Activated CD4-positive, alpha-beta memory T cell treated with anti-CD3 and anti-CD28 coated beads, Interleukin-2, amount 10 ng/mL, durations not matched to agents 7 days and 5 days (primary cell): ENCODE measurements at regions not wholly inside any gene's neighbourhood (a gene's known extent, or its start where the extent isn't known, plus 50 kb on each side); places are given as distances from the start of the nearest gene placed in this dataset.

ENCODE experiments used
- CTCF ChIA-PET: fragments of 350-600 bp; sonication (Branson Sonifier 250); formaldehyde crosslinking; loops from one replicate; lab custom pipeline; 2021; ENCODE audit warnings: antibody characterized with exemption, inconsistent platforms; lab: Charles Lee
- POLR2A ChIA-PET: fragments of 350-600 bp; sonication (Branson Sonifier 250); formaldehyde crosslinking; loops from one replicate; lab custom pipeline; 2021; ENCODE audit warnings: antibody characterized with exemption; lab: Charles Lee
- DNase-seq: peaks from one replicate; pipeline ENCODE4 v3.0.0-alpha.2; 2020
- H3K27ac Mint-ChIP-seq: one replicate; pipeline ENCODE4 v1.8.0; 2021; ENCODE audit warnings: mild to moderate bottlenecking, mixed read lengths
- H3K27me3 Mint-ChIP-seq: one replicate; pipeline ENCODE4 v1.8.0; 2021; ENCODE audit warnings: mixed read lengths
- H3K36me3 Mint-ChIP-seq: one replicate; pipeline ENCODE4 v1.8.0; 2021; ENCODE audit warnings: low read depth, mixed read lengths
- H3K4me1 Mint-ChIP-seq: one replicate; pipeline ENCODE4 v1.8.0; 2021; ENCODE audit warnings: mixed read lengths
- H3K4me3 Mint-ChIP-seq: one replicate; pipeline ENCODE4 v1.8.0; 2021; ENCODE audit warnings: mild to moderate bottlenecking, mixed read lengths
- H3K9me3 Mint-ChIP-seq: one replicate; pipeline ENCODE4 v1.8.0; 2021; ENCODE audit warnings: mixed read lengths

- H3K4me1 Mint-ChIP-seq, result no peaks in the 10 kb centered on the region
- ChIA-PET CTCF (no interaction called here), POLR2A (interaction anchor here (0.6 kb wide), 1 partner anchor 16 kb away, joined by 3 read pairs; no protein-coding TSS in a partner anchor)
- H3K27me3 Mint-ChIP-seq, result no peaks in the 10 kb centered on the region
- no peak for DNase-seq
- H3K27ac Mint-ChIP-seq, result no peak overlapping the region
- no peaks in the 10 kb centered on the region for H3K36me3 Mint-ChIP-seq
- H3K4me3 Mint-ChIP-seq, result no peak overlapping the region
- H3K9me3 Mint-ChIP-seq, result peaks cover 6% of the 10 kb centered on the region
These were observed 157.8 kb upstream of the SNX7 start for GRCh38 chr1:98503771-98504170.

GRCh38 chr1:98502937-98503336 is 158.6 kb upstream of the SNX7 start:
- peaks cover 6% of the 10 kb centered on the region for H3K9me3 Mint-ChIP-seq
- H3K27ac Mint-ChIP-seq, result no peak overlapping the region
- ChIA-PET CTCF (no interaction called here), POLR2A (no interaction called here)
- H3K27me3 Mint-ChIP-seq, result no peaks in the 10 kb centered on the region
- DNase-seq, result no peak
- H3K4me1 Mint-ChIP-seq, result no peaks in the 10 kb centered on the region
- no peak overlapping the region for H3K4me3 Mint-ChIP-seq
- H3K36me3 Mint-ChIP-seq, result no peaks in the 10 kb centered on the region

- POLR2A ChIA-PET, result no interaction called here
- no peaks in the 10 kb centered on the region for H3K27me3 Mint-ChIP-seq
- no peak overlapping the region for H3K27ac Mint-ChIP-seq
These were observed 161.2 kb upstream of the SNX7 start for GRCh38 chr1:98500324-98500723.

GRCh38 chr1:98498651-98499050 is 162.9 kb upstream of the SNX7 start:
- Mint-ChIP-seq H3K4me1 (no peaks in the 10 kb centered on the region), H3K27me3 (no peaks in the 10 kb centered on the region), H3K27ac (no peak overlapping the region), H3K36me3 (no peaks in the 10 kb centered on the region), H3K4me3 (no peak overlapping the region), H3K9me3 (peaks cover 6% of the 10 kb centered on the region)
- CTCF ChIA-PET, result no interaction called here
- POLR2A ChIA-PET, result no interaction called here
- DNase-seq, result no peak

More at GRCh38 chr1:98500324-98500723, 161.2 kb upstream of the SNX7 start:
- H3K4me3 Mint-ChIP-seq, result no peak overlapping the region
- no peaks in the 10 kb centered on the region for H3K36me3 Mint-ChIP-seq
- H3K4me1 Mint-ChIP-seq, result no peaks in the 10 kb centered on the region
- peaks cover 6% of the 10 kb centered on the region for H3K9me3 Mint-ChIP-seq
- DNase-seq, result no peak
- CTCF ChIA-PET, result no interaction called here

GRCh38 chr1:98497497-98497896 is 164.0 kb upstream of the SNX7 start:
- POLR2A ChIA-PET, result no interaction called here
- no peak overlapping the region for H3K4me3 Mint-ChIP-seq

GRCh38 chr1:98496256-98496995 is 165.1 kb upstream of the SNX7 start:
- DNase-seq, result no peak
- H3K9me3 Mint-ChIP-seq, result peaks cover 6% of the 10 kb centered on the region
- no peaks in the 10 kb centered on the region for H3K27me3 Mint-ChIP-seq
- no peak overlapping the region for H3K4me3 Mint-ChIP-seq
- no peak overlapping the region for H3K27ac Mint-ChIP-seq
- ChIA-PET CTCF (no interaction called here), POLR2A (no interaction called here)
- no peaks in the 10 kb centered on the region for H3K36me3 Mint-ChIP-seq
- H3K4me1 Mint-ChIP-seq, result no peaks in the 10 kb centered on the region

More at GRCh38 chr1:98497497-98497896, 164.0 kb upstream of the SNX7 start:
- no peaks in the 10 kb centered on the region for H3K4me1 Mint-ChIP-seq
- no peak for DNase-seq
- CTCF ChIA-PET, result no interaction called here
- peaks cover 6% of the 10 kb centered on the region for H3K9me3 Mint-ChIP-seq
- no peaks in the 10 kb centered on the region for H3K36me3 Mint-ChIP-seq
- H3K27me3 Mint-ChIP-seq, result no peaks in the 10 kb centered on the region
- no peak overlapping the region for H3K27ac Mint-ChIP-seq

GRCh38 chr1:98493469-98493868 is 168.1 kb upstream of the SNX7 start:
- POLR2A ChIA-PET, result no interaction called here
- Mint-ChIP-seq H3K27ac (no peak overlapping the region), H3K27me3 (no peaks in the 10 kb centered on the region), H3K36me3 (no peaks in the 10 kb centered on the region), H3K9me3 (no peaks in the 10 kb centered on the region), H3K4me1 (no peaks in the 10 kb centered on the region), H3K4me3 (no peak overlapping the region)
- no peak for DNase-seq
- CTCF ChIA-PET, result no interaction called here

- Mint-ChIP-seq H3K27ac (no peak overlapping the region), H3K4me1 (no peaks in the 10 kb centered on the region), H3K9me3 (no peaks in the 10 kb centered on the region), H3K36me3 (no peaks in the 10 kb centered on the region), H3K4me3 (no peak overlapping the region), H3K27me3 (no peaks in the 10 kb centered on the region)
- POLR2A ChIA-PET, result no interaction called here
- DNase-seq, result no peak
- CTCF ChIA-PET, result no interaction called here
These were observed 171.4 kb upstream of the SNX7 start for GRCh38 chr1:98490099-98490498.

- ChIA-PET POLR2A (no interaction called here), CTCF (no interaction called here)
- no peaks in the 10 kb centered on the region for H3K36me3 Mint-ChIP-seq
- no peak overlapping the region for H3K4me3 Mint-ChIP-seq
- H3K27ac Mint-ChIP-seq, result no peak overlapping the region
- H3K9me3 Mint-ChIP-seq, result no peaks in the 10 kb centered on the region
- H3K4me1 Mint-ChIP-seq, result no peaks in the 10 kb centered on the region
- H3K27me3 Mint-ChIP-seq, result no peaks in the 10 kb centered on the region
- DNase-seq, result no peak
These were observed 173.9 kb upstream of the SNX7 start for GRCh38 chr1:98487620-98488019.

GRCh38 chr1:98482611-98483010 is 178.9 kb upstream of the SNX7 start:
- no peak overlapping the region for H3K27ac Mint-ChIP-seq
- ChIA-PET CTCF (no interaction called here), POLR2A (no interaction called here)
- H3K36me3 Mint-ChIP-seq, result no peaks in the 10 kb centered on the region
- H3K4me3 Mint-ChIP-seq, result no peak overlapping the region
- H3K4me1 Mint-ChIP-seq, result no peaks in the 10 kb centered on the region
- DNase-seq, result no peak
- H3K27me3 Mint-ChIP-seq, result peaks cover 4% of the 10 kb centered on the region
- no peaks in the 10 kb centered on the region for H3K9me3 Mint-ChIP-seq

- no peak for DNase-seq
- no peaks in the 10 kb centered on the region for H3K4me1 Mint-ChIP-seq
- peaks cover 7% of the 10 kb centered on the region for H3K27me3 Mint-ChIP-seq
- no peak overlapping the region for H3K27ac Mint-ChIP-seq
- H3K4me3 Mint-ChIP-seq, result no peak overlapping the region
- POLR2A ChIA-PET, result no interaction called here
- no peaks in the 10 kb centered on the region for H3K9me3 Mint-ChIP-seq
- CTCF ChIA-PET, result no interaction called here
- no peaks in the 10 kb centered on the region for H3K36me3 Mint-ChIP-seq
These were observed 181.2 kb upstream of the SNX7 start for GRCh38 chr1:98480271-98480670.

GRCh38 chr1:98478121-98478520 is 183.4 kb upstream of the SNX7 start:
- Mint-ChIP-seq H3K27me3 (peaks cover 7% of the 10 kb centered on the region), H3K4me3 (no peak overlapping the region), H3K9me3 (no peaks in the 10 kb centered on the region), H3K36me3 (no peaks in the 10 kb centered on the region), H3K27ac (no peak overlapping the region), H3K4me1 (no peaks in the 10 kb centered on the region)
- ChIA-PET CTCF (no interaction called here), POLR2A (no interaction called here)
- no peak for DNase-seq

GRCh38 chr1:98472878-98473277 is 188.6 kb upstream of the SNX7 start:
- Mint-ChIP-seq H3K27me3 (peaks cover 10% of the 10 kb centered on the region), H3K36me3 (no peaks in the 10 kb centered on the region), H3K27ac (no peak overlapping the region), H3K4me3 (no peak overlapping the region), H3K9me3 (no peaks in the 10 kb centered on the region), H3K4me1 (no peaks in the 10 kb centered on the region)
- CTCF ChIA-PET, result no interaction called here
- POLR2A ChIA-PET, result no interaction called here
- no peak for DNase-seq

- no peaks in the 10 kb centered on the region for H3K36me3 Mint-ChIP-seq
- H3K9me3 Mint-ChIP-seq, result no peaks in the 10 kb centered on the region
- ChIA-PET CTCF (no interaction called here), POLR2A (no interaction called here)
- peaks cover 8% of the 10 kb centered on the region for H3K27me3 Mint-ChIP-seq
- H3K4me1 Mint-ChIP-seq, result no peaks in the 10 kb centered on the region
- no peak overlapping the region for H3K27ac Mint-ChIP-seq
- no peak for DNase-seq
- no peak overlapping the region for H3K4me3 Mint-ChIP-seq
These were observed 189.9 kb upstream of the SNX7 start for GRCh38 chr1:98471633-98472032.
